HG03442 (cell line): ENCODE measurements at regions not wholly inside any gene's neighbourhood (a gene's known extent, or its start where the extent isn't known, plus 50 kb on each side); places are given as distances from the start of the nearest gene placed in this dataset.

Experiments
- ATAC-seq: cut with Tn5 transposase; IDR thresholded peaks from one replicate; pipeline ENCODE4 v1.9.1; 2021; ENCODE audit warnings: mild to moderate bottlenecking, moderate library complexity; ENCODE audit not compliant: unreplicated experiment

- no peak for ATAC-seq
Observed at GRCh38 chr6:23403460-23403859, 722.6 kb upstream of the NRSN1 start.

GRCh38 chr6:23409531-23409930 is 716.5 kb upstream of the NRSN1 start:
- no peak for ATAC-seq

- ATAC-seq, result no peak
Observed at GRCh38 chr6:23410439-23410838, 715.6 kb upstream of the NRSN1 start.

- ATAC-seq, result no peak
Observed at GRCh38 chr6:23412770-23413169, 713.2 kb upstream of the NRSN1 start.

- ATAC-seq, result no peak
Observed at GRCh38 chr6:23413327-23414050, 712.5 kb upstream of the NRSN1 start.

- ATAC-seq, result no peak
Observed at GRCh38 chr6:23414051-23414445, 712.0 kb upstream of the NRSN1 start.

- ATAC-seq, result no peak
Observed at GRCh38 chr6:23414922-23415321, 711.1 kb upstream of the NRSN1 start.

- ATAC-seq, result no peak
Observed at GRCh38 chr6:23415819-23416427, 710.1 kb upstream of the NRSN1 start.

- ATAC-seq, result no peak
Observed at GRCh38 chr6:23417133-23417532, 708.9 kb upstream of the NRSN1 start.

- no peak for ATAC-seq
Observed at GRCh38 chr6:23418095-23418494, 707.9 kb upstream of the NRSN1 start.

- no peak for ATAC-seq
Observed at GRCh38 chr6:23419046-23419445, 707.0 kb upstream of the NRSN1 start.

- no peak for ATAC-seq
Observed at GRCh38 chr6:23420659-23421350, 705.2 kb upstream of the NRSN1 start.

- no peak for ATAC-seq
Observed at GRCh38 chr6:23424584-23424983, 701.4 kb upstream of the NRSN1 start.

GRCh38 chr6:23435126-23435525 is 690.9 kb upstream of the NRSN1 start:
- ATAC-seq, result no peak

- ATAC-seq, result no peak
Observed at GRCh38 chr6:23435798-23436197, 690.2 kb upstream of the NRSN1 start.

GRCh38 chr6:23441808-23442461 is 684.1 kb upstream of the NRSN1 start:
- no peak for ATAC-seq

- no peak for ATAC-seq
Observed at GRCh38 chr6:23445157-23445710, 680.8 kb upstream of the NRSN1 start.

- ATAC-seq, result no peak
Observed at GRCh38 chr6:23446469-23446967, 679.5 kb upstream of the NRSN1 start.

- ATAC-seq, result no peak
Observed at GRCh38 chr6:23447731-23448130, 678.3 kb upstream of the NRSN1 start.

GRCh38 chr6:23448281-23448680 is 677.7 kb upstream of the NRSN1 start:
- ATAC-seq, result no peak
